ENCODE measurements at regions not wholly inside any gene's neighbourhood (a gene's known extent, or its start where the extent isn't known, plus 50 kb on each side); places are given as distances from the start of the nearest gene placed in this dataset.

GRCh38 chr6:124877468-124877867 lies 84.8 kb upstream of the RNF217 start:
- H3K4me3 ChIP-seq (replicated peaks; ENCODE audit: low read depth, low read length), result no peak overlapping the region
- DNase-seq (ENCODE audit: low read depth), result no peak
- TF ChIP-seq, protein P1, sequence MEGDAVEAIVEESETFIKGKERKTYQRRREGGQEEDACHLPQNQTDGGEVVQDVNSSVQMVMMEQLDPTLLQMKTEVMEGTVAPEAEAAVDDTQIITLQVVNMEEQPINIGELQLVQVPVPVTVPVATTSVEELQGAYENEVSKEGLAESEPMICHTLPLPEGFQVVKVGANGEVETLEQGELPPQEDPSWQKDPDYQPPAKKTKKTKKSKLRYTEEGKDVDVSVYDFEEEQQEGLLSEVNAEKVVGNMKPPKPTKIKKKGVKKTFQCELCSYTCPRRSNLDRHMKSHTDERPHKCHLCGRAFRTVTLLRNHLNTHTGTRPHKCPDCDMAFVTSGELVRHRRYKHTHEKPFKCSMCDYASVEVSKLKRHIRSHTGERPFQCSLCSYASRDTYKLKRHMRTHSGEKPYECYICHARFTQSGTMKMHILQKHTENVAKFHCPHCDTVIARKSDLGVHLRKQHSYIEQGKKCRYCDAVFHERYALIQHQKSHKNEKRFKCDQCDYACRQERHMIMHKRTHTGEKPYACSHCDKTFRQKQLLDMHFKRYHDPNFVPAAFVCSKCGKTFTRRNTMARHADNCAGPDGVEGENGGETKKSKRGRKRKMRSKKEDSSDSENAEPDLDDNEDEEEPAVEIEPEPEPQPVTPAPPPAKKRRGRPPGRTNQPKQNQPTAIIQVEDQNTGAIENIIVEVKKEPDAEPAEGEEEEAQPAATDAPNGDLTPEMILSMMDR (IDR thresholded peaks at IDR 0.05; ENCODE audit: low read length, missing control alignments), result no peak

DNA sequence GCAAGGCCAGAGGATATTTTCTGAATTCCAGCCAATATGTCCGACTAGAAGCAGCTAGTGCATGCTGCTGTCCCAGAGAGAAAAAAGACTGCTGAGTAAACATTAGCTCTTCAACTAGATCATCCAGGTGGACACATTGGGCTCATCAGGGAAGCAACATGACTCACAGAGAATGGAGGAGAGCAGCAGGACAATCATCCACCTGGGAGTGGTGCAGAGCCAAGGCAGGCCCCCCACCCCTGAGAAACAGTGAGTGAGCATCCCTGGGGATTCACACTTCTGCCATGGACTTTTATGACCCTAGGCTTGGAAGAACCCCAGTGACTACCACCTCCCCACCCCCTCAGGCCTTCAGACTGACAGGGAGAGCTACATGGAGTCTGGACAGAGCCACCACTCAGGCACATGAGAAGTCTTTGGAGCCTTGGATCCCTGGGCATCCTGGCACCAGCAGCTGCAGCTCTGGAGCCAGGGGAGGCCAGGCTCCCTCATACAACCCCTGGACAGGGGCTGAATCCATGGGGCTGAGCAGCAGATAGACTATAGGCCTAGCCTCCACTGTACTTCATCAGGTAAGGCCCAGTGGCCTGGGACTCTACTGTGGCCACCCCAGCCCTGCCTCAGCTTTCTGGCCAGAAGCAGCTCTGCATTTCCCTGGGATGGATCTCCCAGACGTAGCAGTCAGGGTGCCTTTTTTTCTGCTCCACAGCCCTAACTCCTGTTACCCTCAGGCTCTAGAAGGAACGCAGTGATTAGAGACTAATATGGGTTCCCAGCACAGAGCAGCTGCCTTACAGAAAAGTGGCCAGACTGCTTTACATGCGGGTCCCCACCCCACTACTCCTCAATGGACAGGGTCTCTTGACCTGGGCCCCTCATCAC lies 82.9 kb upstream of the RNF217 start:
- TF ChIP-seq, protein P1 (IDR thresholded peaks at IDR 0.05; ENCODE audit: low read length, missing control alignments), result no peak
- no peak for DNase-seq (ENCODE audit: low read depth)
- no peak overlapping the region for H3K4me3 ChIP-seq (replicated peaks; ENCODE audit: low read depth, low read length)

GRCh38 chr6:124879992-124880355 lies 82.3 kb upstream of the RNF217 start:
- H3K4me3 ChIP-seq (replicated peaks; ENCODE audit: low read depth, low read length), result no peak overlapping the region
- no peak for DNase-seq (ENCODE audit: low read depth)
- TF ChIP-seq, protein P1 (IDR thresholded peaks at IDR 0.05; ENCODE audit: low read length, missing control alignments), result no peak

GRCh38 chr6:124881898-124882578 lies 80.2 kb upstream of the RNF217 start:
- DNase-seq (ENCODE audit: low read depth), result peak; percentile 72

DNA sequence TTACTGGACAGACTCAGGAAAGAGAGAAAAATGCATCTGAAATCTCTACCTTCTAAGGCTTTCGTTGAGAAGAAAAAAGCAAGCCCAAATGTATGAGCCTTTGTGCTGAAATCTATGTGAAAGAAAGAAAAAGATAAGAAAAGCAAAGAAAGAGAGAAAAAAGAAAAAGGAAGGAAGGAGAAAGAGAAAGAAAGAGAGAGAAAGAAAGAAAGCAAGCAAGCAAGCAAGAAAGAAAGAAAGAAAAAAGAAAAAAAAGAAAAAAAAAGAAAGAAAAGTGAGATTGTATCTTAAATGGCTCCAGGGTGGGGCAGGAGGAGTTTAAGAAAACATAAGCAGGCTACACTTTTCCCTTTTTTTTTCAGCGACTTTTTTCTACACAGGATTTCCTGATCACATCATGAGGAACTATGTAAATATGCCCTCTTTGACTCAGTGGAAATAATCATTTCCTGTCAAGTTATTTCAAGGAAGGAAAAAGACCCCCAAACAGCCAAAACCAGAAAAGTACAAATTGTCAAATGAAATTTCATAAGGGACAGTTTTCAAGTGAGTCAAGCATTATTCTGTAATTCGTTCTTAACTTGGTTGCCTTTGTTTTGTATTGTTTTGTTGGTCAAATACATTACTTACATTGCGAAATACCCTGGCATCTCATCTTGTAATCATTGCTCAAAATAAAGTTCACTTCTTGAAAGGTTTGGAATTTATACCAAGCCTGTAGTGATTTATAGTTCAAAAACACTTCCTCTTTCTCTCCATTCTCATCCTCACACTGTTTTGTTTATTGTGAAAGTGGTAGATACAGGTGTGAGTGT lies 79.5 kb upstream of the RNF217 start:
- peak overlapping the region; percentile 15 for H3K4me3 ChIP-seq (replicated peaks; ENCODE audit: low read depth, low read length)
- TF ChIP-seq, protein P1 (IDR thresholded peaks at IDR 0.05; ENCODE audit: low read length, missing control alignments), result no peak
- peak; percentile 84 for DNase-seq (ENCODE audit: low read depth)

More at GRCh38 chr6:124881898-124882578, 80.2 kb upstream of the RNF217 start:
- H3K4me3 ChIP-seq (replicated peaks; ENCODE audit: low read depth, low read length), result peak overlapping the region; percentile 15
- TF ChIP-seq, protein P1 (IDR thresholded peaks at IDR 0.05; ENCODE audit: low read length, missing control alignments), result no peak

DNA sequence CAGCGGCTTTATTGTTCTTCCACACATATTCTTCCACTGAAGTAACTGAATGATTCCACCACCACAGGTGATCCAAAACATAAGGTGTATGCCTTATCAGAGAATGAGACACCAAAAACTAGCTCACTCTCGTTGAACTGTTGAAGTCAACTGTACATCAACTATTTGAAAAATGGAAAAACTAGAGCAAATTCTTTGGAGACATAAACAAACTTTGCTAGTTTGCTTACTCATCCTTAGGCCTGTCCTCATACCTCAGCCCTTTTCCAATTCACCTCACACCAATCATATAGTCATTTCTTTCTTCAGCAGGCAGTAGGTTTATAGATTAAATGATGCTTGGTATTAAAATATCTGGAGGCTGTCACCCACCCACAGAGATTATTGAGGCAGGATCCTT lies 77.1 kb upstream of the RNF217 start:
- DNase-seq (ENCODE audit: low read depth), result no peak
- TF ChIP-seq, protein P1 (IDR thresholded peaks at IDR 0.05; ENCODE audit: low read length, missing control alignments), result no peak
- no peak overlapping the region for H3K4me3 ChIP-seq (replicated peaks; ENCODE audit: low read depth, low read length)

All from fibroblast of pulmonary artery (primary cell).